Psoas muscle (tissue), 7 donors: ENCODE measurements at regions not wholly inside any gene's neighbourhood (a gene's known extent, or its start where the extent isn't known, plus 50 kb on each side); places are given as distances from the start of the nearest gene placed in this dataset.

ENCODE experiments used
- ATAC-seq, 4 donors: fragments of 200-7000 bp; cut with Tn5 transposase; one replicate each; pipeline ENCODE4 v1.9.1; 2020; ENCODE audit warnings: moderate library complexity in 3 of 4, mild to moderate bottlenecking in 2 of 4
- DNase-seq, 2 donors: peaks; one replicate each; pipeline ENCODE4 v3.0.0-alpha.2; 2020
- H3K27ac ChIP-seq: fragments of 200-600 bp; one replicate; pipeline ENCODE4 v1.8.0; 2022
- H3K27me3 ChIP-seq, 3 donors: fragments of 200-600 bp in 1 of 3; one replicate each; pipeline versions ENCODE4 v1.6.1 to v1.8.0; 2013 to 2022; ENCODE audit warnings: low read length in 2 of 3, mild to moderate bottlenecking in 2 of 3, moderate library complexity in 1 of 3; ENCODE audit not compliant: insufficient read depth in 3 of 3
- H3K36me3 ChIP-seq, 2 donors: fragments of 200-600 bp in 1 of 2; one replicate each; pipeline versions ENCODE4 v1.6.1 to v1.8.0; 2013 to 2022; ENCODE audit warnings: low read depth in 1 of 2, mild to moderate bottlenecking in 1 of 2, moderate library complexity in 1 of 2; ENCODE audit not compliant: insufficient read depth in 1 of 2
- H3K4me1 ChIP-seq: fragments of 200-600 bp; one replicate; pipeline ENCODE4 v1.8.0; 2022
- H3K4me3 ChIP-seq: fragments of 200-600 bp; one replicate; pipeline ENCODE4 v1.8.0; 2022; ENCODE audit warnings: mild to moderate bottlenecking
- H3K9me3 ChIP-seq: fragments of 200-600 bp; one replicate; pipeline ENCODE4 v1.8.0; 2022
- WGBS, 3 donors: extraction: QIAGEN DNeasy Blood & Tissue Kit; methylation state at CpG; one replicate each; pipeline versions ENCODE4 v1.1.6 to v1.1.7; 2013; 5-methylcytosine and 5-hydroxymethylcytosine counted together
- intact Hi-C, 2 donors: fragments of 100-400 bp; cut with DNase I; formaldehyde crosslinking; loops; one replicate each; pipeline versions ENCODE4 v1.11.0 to v1.14.2; 2022
- TF ChIP-seq, protein P1 (sequence below): fragments of 200-600 bp; IDR thresholded peaks from one replicate; pipeline ENCODE4 v1.8.0; 2022; ENCODE audit warnings: antibody characterized with exemption
- donor health status: healthy with polysubstance abuse.
- donor health status: DM: no; HTN: no; CAD: no; lungs with moderate emphysema.
- donor health status: Bipolar disorder and iron deficiency.
- donor health status: healthy.
- donor health status: DM: yes; HTN: yes; CAD: no.
- donor health status: DM: no; HTN: no; CAD: no.
- donor health status: DM: yes; HTN: yes; CAD: no.

DNA sequence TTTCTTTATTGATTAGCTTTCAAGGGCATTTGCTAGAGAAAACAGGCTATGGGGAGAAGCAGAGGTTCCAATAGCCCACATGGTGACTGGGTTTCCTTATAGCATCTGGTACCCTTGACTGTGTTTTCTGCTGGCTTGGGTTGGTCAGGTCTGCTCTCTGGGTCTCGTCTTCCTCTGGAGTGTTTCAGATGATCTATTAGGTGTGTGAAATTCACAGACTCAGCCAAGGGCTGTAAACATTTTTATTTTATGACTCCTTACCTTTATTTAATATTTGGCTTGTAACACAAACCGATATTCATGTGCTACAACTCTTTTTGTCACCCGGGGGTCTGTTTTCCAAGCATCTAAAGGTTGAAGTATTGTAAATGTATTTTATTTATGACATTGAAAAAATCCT is 338.9 kb downstream of the GADD45G start:
- TF ChIP-seq, protein P1, sequence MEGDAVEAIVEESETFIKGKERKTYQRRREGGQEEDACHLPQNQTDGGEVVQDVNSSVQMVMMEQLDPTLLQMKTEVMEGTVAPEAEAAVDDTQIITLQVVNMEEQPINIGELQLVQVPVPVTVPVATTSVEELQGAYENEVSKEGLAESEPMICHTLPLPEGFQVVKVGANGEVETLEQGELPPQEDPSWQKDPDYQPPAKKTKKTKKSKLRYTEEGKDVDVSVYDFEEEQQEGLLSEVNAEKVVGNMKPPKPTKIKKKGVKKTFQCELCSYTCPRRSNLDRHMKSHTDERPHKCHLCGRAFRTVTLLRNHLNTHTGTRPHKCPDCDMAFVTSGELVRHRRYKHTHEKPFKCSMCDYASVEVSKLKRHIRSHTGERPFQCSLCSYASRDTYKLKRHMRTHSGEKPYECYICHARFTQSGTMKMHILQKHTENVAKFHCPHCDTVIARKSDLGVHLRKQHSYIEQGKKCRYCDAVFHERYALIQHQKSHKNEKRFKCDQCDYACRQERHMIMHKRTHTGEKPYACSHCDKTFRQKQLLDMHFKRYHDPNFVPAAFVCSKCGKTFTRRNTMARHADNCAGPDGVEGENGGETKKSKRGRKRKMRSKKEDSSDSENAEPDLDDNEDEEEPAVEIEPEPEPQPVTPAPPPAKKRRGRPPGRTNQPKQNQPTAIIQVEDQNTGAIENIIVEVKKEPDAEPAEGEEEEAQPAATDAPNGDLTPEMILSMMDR: no peak
- H3K4me1 ChIP-seq: peaks cover 21% of the 10 kb centered on the region
- no peak for DNase-seq
- H3K36me3 ChIP-seq: no peaks in the 10 kb centered on the region
- H3K27ac ChIP-seq: no peak overlapping the region
- H3K27me3 ChIP-seq: no peaks in the 10 kb centered on the region
- no peaks in the 10 kb centered on the region for H3K9me3 ChIP-seq
- no peak for ATAC-seq
- intact Hi-C loops: no loop called here
- H3K4me3 ChIP-seq: no peak overlapping the region
- WGBS, 3 donors: 58 to 81% (median 59%) methylated on average over 3 of the region's 3 CpGs

DNA sequence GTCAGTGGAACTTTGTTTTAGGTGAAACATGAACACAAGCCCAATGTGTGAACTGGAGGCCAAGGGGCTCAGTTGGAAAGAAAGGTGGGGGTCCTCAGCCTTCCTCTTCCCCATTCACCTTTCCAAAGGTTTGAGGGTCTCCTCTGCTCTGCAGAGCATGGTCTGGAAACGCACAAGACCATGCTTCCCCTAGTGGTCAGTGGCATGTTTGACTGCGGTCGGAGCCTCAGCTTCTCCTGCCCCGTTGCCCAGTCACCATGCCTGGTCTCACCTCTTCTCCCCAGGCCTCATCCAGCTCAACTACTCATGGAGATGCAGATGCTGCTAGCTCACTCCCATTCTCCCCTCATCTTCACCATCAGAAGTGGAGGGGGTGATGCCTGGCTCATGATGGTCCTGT is 340.3 kb downstream of the GADD45G start:
- Histone ChIP-seq H3K27ac (no peak overlapping the region), H3K9me3 (no peaks in the 10 kb centered on the region), H3K4me1 (peaks cover 21% of the 10 kb centered on the region), H3K27me3 (no peaks in the 10 kb centered on the region), H3K36me3 (no peaks in the 10 kb centered on the region), H3K4me3 (no peak overlapping the region)
- TF ChIP-seq, protein P1: no peak
- WGBS, 3 donors: 80 to 94% (median 83%) methylated on average over 4 of the region's 4 CpGs
- intact Hi-C loops: no loop called here
- DNase-seq (no peak), ATAC-seq (no peak)

DNA sequence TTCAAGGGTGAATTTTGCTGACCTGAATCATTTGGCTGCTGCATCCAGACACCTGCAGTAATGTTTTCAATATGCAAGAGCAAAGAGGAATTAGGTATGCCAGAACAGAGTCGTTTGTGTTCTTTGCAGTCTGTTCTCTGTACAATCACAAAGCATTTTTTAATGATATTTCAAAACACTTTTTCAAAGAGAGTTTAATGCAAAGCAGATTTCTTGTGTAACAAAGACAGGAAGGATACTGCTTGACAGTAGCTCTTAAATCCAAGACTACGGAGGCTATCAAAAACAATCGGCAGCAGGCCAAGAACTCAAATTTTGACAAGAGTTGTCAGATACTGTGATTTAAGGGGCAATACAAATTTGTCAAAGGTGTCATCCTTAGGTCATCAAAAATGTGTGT is 341.9 kb downstream of the GADD45G start:
- intact Hi-C loops: no loop called here

DNA sequence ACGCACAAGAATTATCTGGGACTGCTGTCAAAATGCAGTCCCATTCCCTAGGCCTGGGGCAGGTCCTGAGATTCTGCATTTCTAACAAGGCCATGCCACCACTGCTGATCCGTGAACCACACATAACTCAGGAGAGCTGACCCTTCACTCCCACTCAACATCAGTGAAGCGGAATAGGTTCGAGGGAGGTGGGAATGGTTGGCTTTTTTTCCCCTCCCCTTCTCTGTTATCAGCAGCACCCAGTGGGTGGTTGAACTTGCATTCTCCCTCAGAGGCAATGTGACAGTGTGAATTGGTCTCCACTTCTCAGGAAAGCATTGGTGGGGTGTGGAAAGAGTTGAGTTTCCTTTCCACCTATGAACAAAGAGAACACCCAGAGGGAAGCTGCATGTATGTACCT is 344.3 kb downstream of the GADD45G start:
- ATAC-seq: no peak
- DNase-seq: no peak
- Histone ChIP-seq H3K27me3 (no peaks in the 10 kb centered on the region), H3K36me3 (no peaks in the 10 kb centered on the region), H3K4me3 (no peak overlapping the region), H3K9me3 (no peaks in the 10 kb centered on the region), H3K27ac (no peak overlapping the region), H3K4me1 (peaks cover 5% of the 10 kb centered on the region)
- 94 to 100% (median 95%) methylated on average over 4 of the region's 4 CpGs for WGBS, 3 donors
- TF ChIP-seq, protein P1: no peak
- intact Hi-C loops: no loop called here

More for the DNA sequence above, 341.9 kb downstream of the GADD45G start:
- no peaks in the 10 kb centered on the region for H3K27me3 ChIP-seq
- H3K36me3 ChIP-seq: no peaks in the 10 kb centered on the region
- H3K4me3 ChIP-seq: no peak overlapping the region
- no peak overlapping the region for H3K27ac ChIP-seq
- no peak for ATAC-seq
- no peak for DNase-seq
- no peaks in the 10 kb centered on the region for H3K9me3 ChIP-seq
- TF ChIP-seq, protein P1: no peak
- WGBS, 3 donors: 60 to 68% (median 62%) methylated on average over 3 of the region's 3 CpGs
- peaks cover 15% of the 10 kb centered on the region for H3K4me1 ChIP-seq

DNA sequence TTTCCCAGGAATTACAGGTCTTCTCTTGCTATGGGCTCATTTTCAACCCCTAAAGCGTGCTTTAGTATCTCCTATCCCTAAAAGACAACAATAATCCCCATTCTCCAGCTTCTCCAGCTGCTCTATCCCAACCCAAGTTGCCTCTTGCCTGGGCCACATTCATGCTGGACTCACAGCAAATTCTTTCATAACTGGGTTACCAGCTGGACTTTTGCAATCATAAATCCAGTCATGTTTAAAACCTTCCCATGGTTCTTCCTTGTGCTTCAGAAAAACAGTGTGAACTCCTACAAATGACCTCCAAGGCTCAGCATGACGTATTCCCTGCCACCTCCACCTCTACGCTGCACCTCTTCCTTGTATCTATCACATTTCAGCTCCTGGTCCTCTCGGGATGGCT is 346.9 kb downstream of the GADD45G start:
- TF ChIP-seq, protein P1: no peak
- H3K27ac ChIP-seq: no peak overlapping the region
- H3K9me3 ChIP-seq: no peaks in the 10 kb centered on the region
- H3K4me1 ChIP-seq: peaks cover 8% of the 10 kb centered on the region
- ATAC-seq (no peak), DNase-seq (no peak)
- no peak overlapping the region for H3K4me3 ChIP-seq
- no peaks in the 10 kb centered on the region for H3K36me3 ChIP-seq
- WGBS, 3 donors: 78 to 89% (median 89%) methylated on average over 4 of the region's 4 CpGs
- H3K27me3 ChIP-seq: no peaks in the 10 kb centered on the region
- intact Hi-C loops: no loop called here
